Amniotic epithelial cell (primary cell): ENCODE measurements at regions not wholly inside any gene's neighbourhood (a gene's known extent, or its start where the extent isn't known, plus 50 kb on each side); places are given as distances from the start of the nearest gene placed in this dataset.
"Not testable (repeated sequence)": the region's sequence is repeated elsewhere in the genome, so short reads cannot be mapped to it uniquely, and the experiment has no call there.

Experiments used
- DNase-seq: peaks from one replicate; pipeline ENCODE4 v3.0.0-alpha.2; 2010; ENCODE audit warnings: low read depth

- DNase-seq, result no peak
Measured at GRCh38 chr2:161480123-161480522, 64.0 kb downstream of the TBR1 start.

GRCh38 chr2:161481619-161482018 is 65.5 kb downstream of the TBR1 start:
- DNase-seq, result no peak

DNA sequence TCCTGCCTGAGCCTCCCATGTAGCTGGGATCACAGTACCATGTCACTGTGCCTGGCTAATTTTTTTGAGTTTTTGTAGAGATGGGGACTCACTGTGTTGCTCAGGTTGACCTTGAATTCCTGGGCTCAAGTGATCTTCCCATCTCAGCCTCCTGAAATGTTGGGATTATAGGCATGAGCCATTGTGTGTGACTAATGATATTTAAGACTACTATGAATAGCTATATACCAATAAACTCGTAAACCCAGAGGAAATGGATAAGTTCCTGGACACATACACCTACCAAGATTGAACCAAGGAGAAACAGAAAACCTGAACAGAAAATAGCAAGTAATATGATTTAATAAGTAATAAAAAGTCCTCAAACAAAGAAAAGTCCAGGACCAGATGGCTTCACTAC is 68.0 kb downstream of the TBR1 start:
- no peak for DNase-seq

DNA sequence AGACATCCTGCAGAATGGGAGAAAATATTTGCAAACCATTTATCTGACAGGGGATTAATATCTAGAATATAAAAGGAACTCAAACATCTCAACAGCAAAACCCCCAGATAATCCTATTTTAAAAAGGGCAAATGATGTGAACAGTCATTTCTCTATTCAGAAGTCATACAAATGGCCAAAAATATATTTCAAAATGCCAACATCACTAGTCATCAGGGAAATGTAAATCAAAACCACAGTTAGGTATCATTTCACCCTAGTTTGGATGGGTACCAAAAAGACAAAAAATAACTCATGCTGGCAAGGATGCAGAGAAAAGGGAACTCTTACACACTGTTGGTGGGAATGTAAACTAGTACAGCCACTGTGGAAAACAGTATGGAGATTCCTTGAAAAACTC is 70.0 kb downstream of the TBR1 start:
- no peak for DNase-seq

DNA sequence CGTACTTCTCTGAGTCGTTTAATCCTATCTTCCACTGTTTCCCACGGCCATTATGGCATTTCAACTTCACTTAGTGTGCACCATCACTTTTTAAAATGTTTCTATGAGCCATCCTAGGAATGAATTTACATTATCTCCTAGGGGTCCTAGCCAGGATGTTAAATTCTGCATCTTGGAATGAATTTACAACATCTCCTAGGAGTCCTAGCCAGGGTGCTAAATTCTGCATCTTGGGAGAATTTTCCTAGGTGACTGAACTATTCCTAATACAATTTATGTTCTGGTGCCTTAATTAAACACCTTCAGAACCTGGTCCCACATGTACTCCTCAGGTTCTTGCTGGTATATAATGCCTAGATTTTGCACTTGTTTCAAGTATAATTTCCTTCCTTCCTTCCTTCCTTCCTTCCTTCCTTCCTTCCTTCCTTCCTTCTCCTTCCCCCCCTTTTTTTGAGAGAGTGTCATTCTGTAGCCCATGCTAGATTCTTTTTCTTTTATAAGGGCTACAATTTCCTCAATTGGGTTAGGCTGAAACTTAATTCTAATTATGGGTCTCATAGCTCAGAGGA is 72.1 kb downstream of the TBR1 start:
- DNase-seq, result no peak

DNA sequence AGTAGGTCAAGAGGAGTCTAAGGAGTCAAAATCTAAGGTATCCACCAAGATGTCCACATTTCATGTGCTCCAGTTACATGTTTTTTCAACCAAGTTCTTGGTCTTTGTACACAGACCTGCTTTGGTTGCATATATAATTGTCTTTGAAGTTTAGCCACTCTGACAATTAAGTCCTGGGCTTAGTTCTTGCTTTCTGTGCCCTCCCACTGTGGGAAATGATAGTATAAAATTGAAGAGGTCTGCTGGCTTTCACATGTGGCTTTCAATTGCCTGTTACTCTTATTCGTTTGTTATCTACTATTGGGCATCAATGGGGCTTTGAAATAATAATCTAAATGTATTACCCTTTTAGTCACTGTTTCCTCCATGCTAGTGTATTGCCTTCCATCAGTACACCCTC is 72.8 kb downstream of the TBR1 start:
- no peak for DNase-seq

GRCh38 chr2:161500892-161501610 is 85.0 kb downstream of the TBR1 start:
- not testable (repeated sequence) for DNase-seq

DNA sequence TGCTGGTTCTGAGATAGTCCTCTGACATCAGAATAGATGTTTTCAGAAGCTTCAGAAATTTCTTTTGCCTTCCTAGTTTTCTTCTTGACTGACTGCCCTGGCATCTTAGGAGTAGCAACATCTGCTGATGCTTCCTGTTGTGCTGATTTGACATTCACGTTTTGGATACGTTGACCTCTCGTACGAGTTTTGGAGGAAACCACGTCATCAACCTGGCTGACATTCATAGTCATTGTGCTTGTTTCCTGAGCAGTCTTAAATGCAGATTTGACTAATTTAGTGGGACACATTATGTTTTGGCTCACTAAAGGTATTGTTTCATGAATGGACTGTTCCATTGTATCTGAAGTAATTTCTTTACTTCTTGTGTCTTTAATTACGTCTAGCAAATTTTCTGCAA is 86.2 kb downstream of the TBR1 start:
- DNase-seq, result not testable (repeated sequence)

- DNase-seq, result not testable (repeated sequence)
Measured at GRCh38 chr2:161504628-161505289, 88.7 kb downstream of the TBR1 start.

GRCh38 chr2:161505466-161505865 is 89.4 kb downstream of the TBR1 start:
- not testable (repeated sequence) for DNase-seq

GRCh38 chr2:161513295-161514032 is 97.4 kb downstream of the TBR1 start:
- not testable (repeated sequence) for DNase-seq

DNA sequence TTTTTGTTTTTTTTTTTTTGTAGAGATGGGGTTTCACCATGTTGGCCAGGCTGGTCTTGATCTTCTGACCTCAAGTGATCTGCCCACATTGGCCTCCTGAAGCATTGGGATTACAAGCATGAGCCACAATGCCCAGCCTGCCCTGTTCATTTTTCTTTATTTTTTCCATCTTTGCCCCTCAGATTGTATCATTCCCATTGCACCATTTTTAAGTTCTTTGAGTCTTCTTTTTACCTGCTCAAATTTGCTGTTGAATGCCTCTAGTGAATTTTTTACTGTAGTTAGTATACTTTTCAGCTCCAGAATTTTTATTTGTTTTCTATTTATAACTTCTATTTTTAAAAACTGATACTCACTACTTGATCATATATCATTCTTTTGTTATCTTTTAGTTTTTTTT is 101.4 kb upstream of the SLC4A10 start:
- no peak for DNase-seq

- DNase-seq, result no peak
Measured at GRCh38 chr2:161533218-161533617, 91.0 kb upstream of the SLC4A10 start.

- no peak for DNase-seq
Measured at GRCh38 chr2:161546635-161547034, 77.6 kb upstream of the SLC4A10 start.

DNA sequence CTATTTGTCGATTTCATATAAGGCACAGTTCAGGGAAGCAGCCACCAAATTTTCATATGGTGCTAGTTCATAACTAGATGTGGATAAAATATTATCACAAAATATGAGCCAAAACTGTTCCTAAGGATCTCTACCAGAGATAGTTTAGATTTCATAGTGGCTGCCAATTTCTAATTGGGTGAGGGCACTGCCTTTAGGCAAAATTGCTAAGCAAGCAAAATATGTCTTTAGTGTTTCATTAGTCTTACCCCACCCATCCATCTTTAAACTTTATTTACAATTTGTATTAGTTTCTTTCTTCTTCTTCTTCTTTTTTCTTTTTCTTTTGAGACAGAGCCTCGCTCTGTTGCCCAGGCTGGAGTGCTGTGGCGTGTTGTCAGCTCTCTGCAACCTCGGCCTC is 77.1 kb upstream of the SLC4A10 start:
- no peak for DNase-seq

- DNase-seq, result peak; percentile 43
Measured at GRCh38 chr2:161552015-161552414, 72.2 kb upstream of the SLC4A10 start.

DNA sequence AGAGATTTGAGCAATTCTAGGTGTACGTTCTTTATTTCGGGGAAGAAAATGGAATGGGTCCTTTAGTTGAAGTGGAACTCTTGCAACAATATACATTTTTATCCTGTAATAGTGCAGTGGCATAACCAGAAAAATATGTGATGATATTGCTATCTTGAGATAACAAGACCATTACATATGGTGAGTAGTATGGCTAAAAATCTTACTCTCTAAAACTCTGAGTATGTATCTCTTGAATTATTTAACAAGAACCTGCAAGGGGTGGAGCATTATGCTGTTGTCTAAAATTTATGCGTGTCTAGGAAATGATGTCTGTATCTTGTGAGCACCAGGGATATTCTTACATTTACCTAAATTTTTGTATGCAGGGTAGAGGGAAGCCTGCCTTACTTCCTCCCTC is 68.4 kb upstream of the SLC4A10 start:
- peak; percentile 6 for DNase-seq

DNA sequence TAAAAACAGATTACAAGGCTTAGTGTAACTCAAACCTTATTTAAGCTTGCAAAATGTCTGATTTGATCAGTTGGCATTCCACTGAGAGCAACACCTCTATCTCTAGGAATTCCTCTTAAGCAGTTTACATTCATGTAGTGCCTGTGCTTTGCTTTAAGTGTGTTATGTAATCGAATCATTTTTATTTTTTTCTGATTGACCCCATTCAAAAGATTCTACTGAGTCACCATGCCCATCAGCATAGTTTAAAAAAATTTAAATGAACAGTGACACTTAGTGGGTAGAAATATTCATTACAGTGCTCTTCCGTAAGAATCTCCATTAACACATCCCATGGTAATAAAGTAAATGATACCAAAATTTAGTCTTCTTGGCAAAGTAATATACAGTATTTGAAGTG is 67.8 kb upstream of the SLC4A10 start:
- no peak for DNase-seq

GRCh38 chr2:161557538-161557937 is 66.7 kb upstream of the SLC4A10 start:
- DNase-seq, result no peak

GRCh38 chr2:161564906-161565305 is 59.3 kb upstream of the SLC4A10 start:
- DNase-seq, result no peak

GRCh38 chr2:161569401-161569800 is 54.8 kb upstream of the SLC4A10 start:
- DNase-seq, result no peak

DNA sequence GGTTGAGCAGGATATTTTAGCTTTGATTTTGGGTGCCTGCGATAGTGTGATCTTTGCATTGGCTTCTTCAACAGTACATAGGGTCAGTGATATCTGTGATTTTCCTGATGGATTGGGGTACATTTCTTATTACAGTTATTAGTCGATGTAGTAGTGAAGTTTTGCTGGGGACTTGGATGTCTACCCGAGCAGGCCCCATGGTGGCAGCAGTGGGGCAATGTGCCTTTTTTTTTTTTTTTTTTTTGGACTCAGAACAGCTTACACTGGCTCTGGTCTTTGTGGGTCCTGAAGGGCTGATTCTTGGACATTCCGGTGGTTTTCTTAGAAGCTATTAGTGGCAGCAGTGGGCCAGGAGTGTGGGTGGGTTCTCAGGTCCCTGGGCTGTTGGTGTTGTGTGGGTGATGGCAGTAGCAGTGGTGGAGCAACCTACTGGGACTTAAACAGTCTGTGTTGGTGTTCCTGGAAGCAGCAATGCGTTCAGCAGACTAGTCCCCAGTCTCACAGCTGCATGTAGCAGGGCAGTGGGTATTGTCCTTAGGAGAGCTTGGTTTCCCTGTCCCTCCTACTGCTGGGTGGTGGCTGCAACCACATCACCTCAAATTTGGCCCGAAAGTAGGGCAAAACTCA is 53.7 kb upstream of the SLC4A10 start:
- no peak for DNase-seq
